ENCODE measurements at regions not wholly inside any gene's neighbourhood (a gene's known extent, or its start where the extent isn't known, plus 50 kb on each side); places are given as distances from the start of the nearest gene placed in this dataset.

- no peaks in the 10 kb centered on the region for H3K4me1 ChIP-seq
- no peak overlapping the region for H3K4me3 ChIP-seq
- TF ChIP-seq, protein P1, sequence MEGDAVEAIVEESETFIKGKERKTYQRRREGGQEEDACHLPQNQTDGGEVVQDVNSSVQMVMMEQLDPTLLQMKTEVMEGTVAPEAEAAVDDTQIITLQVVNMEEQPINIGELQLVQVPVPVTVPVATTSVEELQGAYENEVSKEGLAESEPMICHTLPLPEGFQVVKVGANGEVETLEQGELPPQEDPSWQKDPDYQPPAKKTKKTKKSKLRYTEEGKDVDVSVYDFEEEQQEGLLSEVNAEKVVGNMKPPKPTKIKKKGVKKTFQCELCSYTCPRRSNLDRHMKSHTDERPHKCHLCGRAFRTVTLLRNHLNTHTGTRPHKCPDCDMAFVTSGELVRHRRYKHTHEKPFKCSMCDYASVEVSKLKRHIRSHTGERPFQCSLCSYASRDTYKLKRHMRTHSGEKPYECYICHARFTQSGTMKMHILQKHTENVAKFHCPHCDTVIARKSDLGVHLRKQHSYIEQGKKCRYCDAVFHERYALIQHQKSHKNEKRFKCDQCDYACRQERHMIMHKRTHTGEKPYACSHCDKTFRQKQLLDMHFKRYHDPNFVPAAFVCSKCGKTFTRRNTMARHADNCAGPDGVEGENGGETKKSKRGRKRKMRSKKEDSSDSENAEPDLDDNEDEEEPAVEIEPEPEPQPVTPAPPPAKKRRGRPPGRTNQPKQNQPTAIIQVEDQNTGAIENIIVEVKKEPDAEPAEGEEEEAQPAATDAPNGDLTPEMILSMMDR (IDR thresholded peaks at IDR 0.05), result no peak
- H3K9me3 ChIP-seq, result no peaks in the 10 kb centered on the region
- H3K27ac ChIP-seq, result no peak overlapping the region
- intact Hi-C loops (cut with DNase I; ENCODE audit: low total_unique reads), result no loop called here
- no peak for DNase-seq
- H3K36me3 ChIP-seq, result no peaks in the 10 kb centered on the region
- H3K27me3 ChIP-seq, result no peaks in the 10 kb centered on the region
Observed at GRCh38 chr14:98689951-98690350, 582.0 kb downstream of the BCL11B start.

- TF ChIP-seq, protein P1 (IDR thresholded peaks at IDR 0.05), result no peak
- H3K9me3 ChIP-seq, result no peaks in the 10 kb centered on the region
- H3K27ac ChIP-seq, result no peak overlapping the region
- H3K4me3 ChIP-seq, result no peak overlapping the region
- no peaks in the 10 kb centered on the region for H3K4me1 ChIP-seq
- no peaks in the 10 kb centered on the region for H3K27me3 ChIP-seq
- intact Hi-C loops (cut with DNase I; ENCODE audit: low total_unique reads), result no loop called here
- no peaks in the 10 kb centered on the region for H3K36me3 ChIP-seq
- no peak for DNase-seq
Observed at GRCh38 chr14:98692832-98693231, 579.2 kb downstream of the BCL11B start.

DNA sequence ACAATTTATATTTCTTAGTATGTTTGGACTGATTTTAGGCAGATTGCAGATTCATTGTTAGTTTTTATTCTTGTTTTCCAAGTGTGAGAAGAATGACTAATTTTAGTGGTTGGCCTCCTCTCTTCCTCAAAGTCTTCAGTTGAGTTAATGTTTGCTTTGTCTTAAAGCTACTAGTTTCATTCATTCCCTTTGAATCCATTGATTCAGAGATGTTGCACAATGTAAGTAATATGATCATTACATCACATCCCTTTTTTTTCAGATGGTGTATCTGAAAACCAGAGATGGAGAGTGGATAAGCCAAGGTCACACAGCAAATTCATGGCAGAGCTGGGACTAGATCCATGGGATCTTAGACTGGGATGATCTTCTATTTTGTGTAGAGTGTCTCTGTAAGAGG is 577.5 kb downstream of the BCL11B start:
- Histone ChIP-seq H3K27ac (no peak overlapping the region), H3K36me3 (no peaks in the 10 kb centered on the region), H3K4me3 (no peak overlapping the region), H3K27me3 (no peaks in the 10 kb centered on the region), H3K4me1 (no peaks in the 10 kb centered on the region), H3K9me3 (no peaks in the 10 kb centered on the region)
- DNase-seq, result no peak
- intact Hi-C loops (cut with DNase I; ENCODE audit: low total_unique reads), result no loop called here
- TF ChIP-seq, protein P1 (IDR thresholded peaks at IDR 0.05), result no peak

- DNase-seq, result no peak
- intact Hi-C loops (cut with DNase I; ENCODE audit: low total_unique reads), result no loop called here
- Histone ChIP-seq H3K27me3 (no peaks in the 10 kb centered on the region), H3K27ac (no peak overlapping the region), H3K4me3 (no peak overlapping the region), H3K36me3 (no peaks in the 10 kb centered on the region), H3K4me1 (no peaks in the 10 kb centered on the region), H3K9me3 (no peaks in the 10 kb centered on the region)
- TF ChIP-seq, protein P1 (IDR thresholded peaks at IDR 0.05), result no peak
Observed at GRCh38 chr14:98695809-98696208, 576.2 kb downstream of the BCL11B start.

- intact Hi-C loops (cut with DNase I; ENCODE audit: low total_unique reads), result no loop called here
- DNase-seq, result no peak
Observed at GRCh38 chr14:98698341-98698740, 573.7 kb downstream of the BCL11B start.

More at GRCh38 chr14:98698341-98698740, 573.7 kb downstream of the BCL11B start:
- Histone ChIP-seq H3K4me1 (no peaks in the 10 kb centered on the region), H3K27ac (no peak overlapping the region), H3K9me3 (no peaks in the 10 kb centered on the region), H3K36me3 (no peaks in the 10 kb centered on the region), H3K27me3 (no peaks in the 10 kb centered on the region), H3K4me3 (no peak overlapping the region)
- TF ChIP-seq, protein P1 (IDR thresholded peaks at IDR 0.05), result no peak
